ENCODE measurements at regions not wholly inside any gene's neighbourhood (a gene's known extent, or its start where the extent isn't known, plus 50 kb on each side); places are given as distances from the start of the nearest gene placed in this dataset.

DNA sequence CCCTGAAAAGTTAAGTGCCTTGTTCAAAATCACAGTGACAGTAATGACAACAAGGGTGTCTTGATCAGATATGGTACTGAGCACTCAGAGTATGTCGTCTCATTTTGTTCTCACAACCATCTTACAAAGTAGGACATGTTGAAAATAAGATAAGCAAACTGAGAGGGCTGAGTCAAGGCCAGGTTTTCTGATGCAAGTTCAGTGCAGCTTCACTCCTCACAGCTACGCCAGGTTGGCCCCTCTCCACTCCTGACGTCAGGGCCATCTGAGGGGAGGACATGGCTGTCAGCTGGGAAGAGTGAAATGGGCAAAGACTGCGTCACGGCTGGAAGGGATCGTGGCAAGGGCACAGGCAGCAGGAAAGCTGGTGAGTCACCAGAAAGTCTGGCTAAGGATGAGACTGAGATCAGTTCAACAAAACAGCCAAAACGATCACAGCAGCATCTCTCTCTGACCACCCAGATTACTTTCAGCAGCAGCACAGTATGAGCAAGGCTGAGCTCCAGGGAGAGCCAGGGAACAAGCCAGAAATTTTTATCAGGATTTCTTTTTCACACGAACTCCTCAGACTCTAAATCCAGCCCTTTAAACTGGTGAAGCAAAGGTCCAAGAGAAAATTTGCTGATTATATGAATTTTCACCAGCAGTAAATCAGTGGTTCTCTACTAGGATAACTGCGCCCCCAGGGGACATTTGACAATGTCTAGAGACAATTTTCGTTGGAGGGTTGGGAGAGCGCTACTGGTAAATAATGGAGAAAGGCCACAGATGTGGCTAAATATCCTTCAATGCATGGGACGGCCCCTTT lies 297.9 kb upstream of the AMIGO2 start:
- CTCF ChIA-PET = interaction anchor here (0.6 kb wide), 1 partner anchor 24 kb away, joined by 3 read pairs; no protein-coding TSS in a partner anchor
- Histone ChIP-seq H2BK20ac (ENCODE audit: low read depth, low read length) (peak overlapping the region; percentile 85), H3K9me1 (ENCODE audit: insufficient read depth, low read length) (peaks cover 3% of the 10 kb centered on the region; the same call in 1 of the 2 replicates), H3K4me2 (ENCODE audit: low read depth, low read length) (peak overlapping the region; percentile 48), H2BK15ac (ENCODE audit: low read depth, low read length) (peak overlapping the region; percentile 58; the same call in 2 of the 3 replicates), H3K9ac (ENCODE audit: low read depth, low read length) (no peak overlapping the region), H4K91ac (ENCODE audit: insufficient read depth, low read depth, low read length) (peak overlapping the region; percentile 56), H2BK5ac (ENCODE audit: low read depth, low read length, poor library complexity, severe bottlenecking) (peak overlapping the region; percentile 95), H3K18ac (ENCODE audit: low read depth, low read length) (peak overlapping the region; percentile 91), H2AK9ac (replicated peaks; ENCODE audit: low read depth, low read length, poor library complexity) (peak overlapping the region; percentile 91), H3K9me3 (ENCODE audit: control insufficient read depth, insufficient read depth, low read length) (no peaks in the 10 kb centered on the region), H4K8ac (ENCODE audit: low read depth in 2 of 2, low read length in 2 of 2) (peak overlapping the region; percentile 16 to 87; a peak in 3 of 4 replicates), H3K36me3 (ENCODE audit: control insufficient read depth, insufficient read depth, low read length) (no peaks in the 10 kb centered on the region), H4K5ac (ENCODE audit: low read depth, low read length) (peak overlapping the region; percentile 54), H3K14ac (replicated peaks; ENCODE audit: low read depth, low read length) (peak overlapping the region; percentile 84), H3K4me3 (ENCODE audit: insufficient read depth, low read depth, low read length) (peak overlapping the region; percentile 1; the same call in 1 of the 2 replicates), H3K56ac (ENCODE audit: extremely low read depth, insufficient read depth, low read length) (peak overlapping the region; percentile 28; the same call in 1 of the 2 replicates), H3K23ac (ENCODE audit: low read depth, low read length) (peak overlapping the region; percentile 76; the same call in 1 of the 2 replicates), H2AFZ (replicated peaks; ENCODE audit: low read length, poor library complexity) (peak overlapping the region; percentile 88), H2BK120ac (ENCODE audit: low read depth, low read length) (peak overlapping the region; percentile 89), H2AK5ac (ENCODE audit: low read depth, low read length) (no peak overlapping the region), H3K27ac (ENCODE audit: insufficient read depth, low read length) (peak overlapping the region; percentile 25; the same call in 1 of the 2 replicates), H3K79me1 (ENCODE audit: low read depth in 1 of 2, low read length in 2 of 2) (no peaks in the 10 kb centered on the region), H3K27me3 (ENCODE audit: control insufficient read depth, insufficient read depth, low read length) (no peaks in the 10 kb centered on the region), H3K4me1 (ENCODE audit: control insufficient read depth, insufficient read depth, low read length) (peaks cover 7% of the 10 kb centered on the region), H3K4ac (ENCODE audit: low read depth, low read length) (peak overlapping the region; percentile 88), H4K20me1 (ENCODE audit: insufficient read depth, low read length) (no peaks in the 10 kb centered on the region)
- TF ChIP-seq MAZ (IDR thresholded peaks at IDR 0.05; ENCODE audit: borderline replicate concordance, low read depth, low read length) (peak; percentile 95), RFX5 (IDR thresholded peaks at IDR 0.05; ENCODE audit: low read depth, low read length) (no peak), NFE2L2 (IDR thresholded peaks at IDR 0.05; ENCODE audit: low read depth, low read length) (peak; percentile 64; the same call in 1 of the 2 replicates), MAFK (IDR thresholded peaks at IDR 0.05; ENCODE audit: low read depth, low read length) (peak; percentile 81), SMC3 (IDR thresholded peaks at IDR 0.05; ENCODE audit: low read depth, low read length) (peak; percentile 7; the same call in 1 of the 2 replicates), POLR2A (IDR thresholded peaks at IDR 0.05; ENCODE audit: low read depth, low read length) (peak; percentile 83), FOS (IDR thresholded peaks at IDR 0.05; ENCODE audit: low read depth, low read length) (peak; percentile 98), MXI1 (IDR thresholded peaks at IDR 0.05; ENCODE audit: borderline replicate concordance, low read depth, low read length) (no peak), CEBPB (IDR thresholded peaks at IDR 0.05; ENCODE audit: low read depth, low read length) (peak; percentile 97), RAD21 (IDR thresholded peaks at IDR 0.05; ENCODE audit: low read length) (no peak; the same call in 1 of the 2 replicates), CHD1 (IDR thresholded peaks at IDR 0.05; ENCODE audit: low read depth, low read length) (0 out of 2 replicates have a peak, but pooled peaks have one; percentile 33), BHLHE40 (IDR thresholded peaks at IDR 0.05; ENCODE audit: low read depth, low read length) (peak; percentile 67)
- TF ChIP-seq, protein P1, sequence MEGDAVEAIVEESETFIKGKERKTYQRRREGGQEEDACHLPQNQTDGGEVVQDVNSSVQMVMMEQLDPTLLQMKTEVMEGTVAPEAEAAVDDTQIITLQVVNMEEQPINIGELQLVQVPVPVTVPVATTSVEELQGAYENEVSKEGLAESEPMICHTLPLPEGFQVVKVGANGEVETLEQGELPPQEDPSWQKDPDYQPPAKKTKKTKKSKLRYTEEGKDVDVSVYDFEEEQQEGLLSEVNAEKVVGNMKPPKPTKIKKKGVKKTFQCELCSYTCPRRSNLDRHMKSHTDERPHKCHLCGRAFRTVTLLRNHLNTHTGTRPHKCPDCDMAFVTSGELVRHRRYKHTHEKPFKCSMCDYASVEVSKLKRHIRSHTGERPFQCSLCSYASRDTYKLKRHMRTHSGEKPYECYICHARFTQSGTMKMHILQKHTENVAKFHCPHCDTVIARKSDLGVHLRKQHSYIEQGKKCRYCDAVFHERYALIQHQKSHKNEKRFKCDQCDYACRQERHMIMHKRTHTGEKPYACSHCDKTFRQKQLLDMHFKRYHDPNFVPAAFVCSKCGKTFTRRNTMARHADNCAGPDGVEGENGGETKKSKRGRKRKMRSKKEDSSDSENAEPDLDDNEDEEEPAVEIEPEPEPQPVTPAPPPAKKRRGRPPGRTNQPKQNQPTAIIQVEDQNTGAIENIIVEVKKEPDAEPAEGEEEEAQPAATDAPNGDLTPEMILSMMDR (conservative IDR thresholded peaks at IDR 0.05; ENCODE audit: low read depth, low read length) = no peak
- TF ChIP-seq, protein P2, sequence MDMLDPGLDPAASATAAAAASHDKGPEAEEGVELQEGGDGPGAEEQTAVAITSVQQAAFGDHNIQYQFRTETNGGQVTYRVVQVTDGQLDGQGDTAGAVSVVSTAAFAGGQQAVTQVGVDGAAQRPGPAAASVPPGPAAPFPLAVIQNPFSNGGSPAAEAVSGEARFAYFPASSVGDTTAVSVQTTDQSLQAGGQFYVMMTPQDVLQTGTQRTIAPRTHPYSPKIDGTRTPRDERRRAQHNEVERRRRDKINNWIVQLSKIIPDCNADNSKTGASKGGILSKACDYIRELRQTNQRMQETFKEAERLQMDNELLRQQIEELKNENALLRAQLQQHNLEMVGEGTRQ (IDR thresholded peaks at IDR 0.05; ENCODE audit: low read depth, low read length) = peak; percentile 45; the same call in 1 of the 2 replicates
- no TSS peak for BruUV-seq (replicated peaks)
- POLR2A ChIA-PET (ENCODE audit: unreplicated experiment) = interaction anchor here (0.6 kb wide), 1 partner anchor 157 kb away, joined by 20 read pairs; no protein-coding TSS in a partner anchor
- ATAC-seq (ENCODE audit: low read depth) (peak; percentile 97), DNase-seq (peak; percentile 100)
- in situ Hi-C loops (cut with MboI; ENCODE audit: low sequenced_read_pairs) (no loop called here), intact Hi-C loops (cut with micrococcal nuclease) (no loop called here), dilution Hi-C loops (cut with HindIII; ENCODE audit: low sequenced_read_pairs, unreplicated experiment) (no loop called here)
- 100% methylated on average over 1 of the region's 12 CpGs; no CpG with 5 or more reads in 1 of the 2 experiments for WGBS, 2 experiments (ENCODE audit: extremely low coverage in 2 of 2, insufficient read length in 1 of 2)
